ENCODE measurements at regions not wholly inside any gene's neighbourhood (a gene's known extent, or its start where the extent isn't known, plus 50 kb on each side); places are given as distances from the start of the nearest gene placed in this dataset.

GRCh38 chr2:150878356-150878755, 383.3 kb downstream of the RBM43 start:
- H3K9me3 ChIP-seq (ENCODE audit: control insufficient read depth in 2 of 2, low read length in 2 of 2), result no peaks in the 10 kb centered on the region
- H3K4me1 ChIP-seq (ENCODE audit: control insufficient read depth, insufficient read depth, low read length), result no peaks in the 10 kb centered on the region
- H3K36me3 ChIP-seq (ENCODE audit: control insufficient read depth in 2 of 2, insufficient read depth in 2 of 2, low read length in 2 of 2), result no peaks in the 10 kb centered on the region

GRCh38 chr2:150876251-150876950, 385.3 kb downstream of the RBM43 start:
- H3K9me3 ChIP-seq (ENCODE audit: control insufficient read depth in 2 of 2, low read length in 2 of 2), result no peaks in the 10 kb centered on the region
- H3K4me1 ChIP-seq (ENCODE audit: control insufficient read depth, insufficient read depth, low read length), result peaks cover 4% of the 10 kb centered on the region
- no peak overlapping the region for H3K4me3 ChIP-seq (ENCODE audit: low read length in 2 of 2)
- H3K27me3 ChIP-seq (ENCODE audit: control insufficient read depth in 1 of 2, insufficient read depth in 2 of 2, low read length in 2 of 2), result no peaks in the 10 kb centered on the region
- no peak overlapping the region for H3K27ac ChIP-seq (ENCODE audit: low read length)
- no peaks in the 10 kb centered on the region for H3K36me3 ChIP-seq (ENCODE audit: control insufficient read depth in 2 of 2, insufficient read depth in 2 of 2, low read length in 2 of 2)
- H3K9ac ChIP-seq (ENCODE audit: low read length in 2 of 2), result no peak overlapping the region

More at GRCh38 chr2:150878356-150878755, 383.3 kb downstream of the RBM43 start:
- no peak overlapping the region for H3K9ac ChIP-seq (ENCODE audit: low read length in 2 of 2)
- no peaks in the 10 kb centered on the region for H3K27me3 ChIP-seq (ENCODE audit: control insufficient read depth in 1 of 2, insufficient read depth in 2 of 2, low read length in 2 of 2)
- H3K4me3 ChIP-seq (ENCODE audit: low read length in 2 of 2), result no peak overlapping the region
- H3K27ac ChIP-seq (ENCODE audit: low read length), result no peak overlapping the region

- H3K9me3 ChIP-seq (ENCODE audit: control insufficient read depth in 2 of 2, low read length in 2 of 2), result no peaks in the 10 kb centered on the region
- H3K4me3 ChIP-seq (ENCODE audit: low read length in 2 of 2), result no peak overlapping the region
- no peaks in the 10 kb centered on the region for H3K36me3 ChIP-seq (ENCODE audit: control insufficient read depth in 2 of 2, insufficient read depth in 2 of 2, low read length in 2 of 2)
- no peak overlapping the region for H3K9ac ChIP-seq (ENCODE audit: low read length in 2 of 2)
- H3K27me3 ChIP-seq (ENCODE audit: control insufficient read depth in 1 of 2, insufficient read depth in 2 of 2, low read length in 2 of 2), result no peaks in the 10 kb centered on the region
- peaks cover 4% of the 10 kb centered on the region for H3K4me1 ChIP-seq (ENCODE audit: control insufficient read depth, insufficient read depth, low read length)
- no peak overlapping the region for H3K27ac ChIP-seq (ENCODE audit: low read length)
Observed at GRCh38 chr2:150873396-150873772, 385.9 kb upstream of the RND3 start.

DNA sequence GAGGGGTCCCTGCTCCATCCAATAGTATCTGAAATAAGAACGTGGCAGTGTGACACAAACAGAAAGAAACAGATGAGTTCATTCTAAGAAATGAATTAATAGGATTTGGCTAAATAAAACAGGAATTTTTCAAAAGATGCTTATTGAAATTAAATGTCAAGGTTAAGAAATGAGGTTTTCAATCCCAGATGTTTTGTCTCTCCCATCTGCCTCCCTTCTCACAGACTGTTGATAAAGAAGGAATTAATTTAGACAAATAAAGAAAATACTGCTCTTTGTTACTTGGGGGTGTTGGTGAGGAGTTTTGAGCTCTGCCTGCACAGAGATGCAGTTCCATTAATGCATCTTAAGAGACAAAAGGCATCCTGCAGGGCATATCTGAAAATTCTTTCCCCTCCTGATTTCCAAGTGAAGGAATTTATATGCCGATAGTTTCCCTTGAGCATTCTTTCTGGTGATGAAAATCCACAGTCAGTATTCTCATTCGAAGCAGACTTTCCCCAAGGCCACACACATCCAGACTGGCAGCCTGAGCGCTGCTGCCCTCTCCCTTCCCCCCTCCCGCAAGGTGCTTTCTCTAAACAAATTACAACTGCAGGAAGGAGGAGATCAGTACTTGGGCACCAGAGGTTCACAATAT, 385.4 kb upstream of the RND3 start:
- Histone ChIP-seq H3K4me1 (ENCODE audit: control insufficient read depth, insufficient read depth, low read length) (peaks cover 4% of the 10 kb centered on the region), H3K9me3 (ENCODE audit: control insufficient read depth in 2 of 2, low read length in 2 of 2) (no peaks in the 10 kb centered on the region), H3K9ac (ENCODE audit: low read length in 2 of 2) (no peak overlapping the region), H3K36me3 (ENCODE audit: control insufficient read depth in 2 of 2, insufficient read depth in 2 of 2, low read length in 2 of 2) (no peaks in the 10 kb centered on the region), H3K4me3 (ENCODE audit: low read length in 2 of 2) (no peak overlapping the region), H3K27ac (ENCODE audit: low read length) (no peak overlapping the region), H3K27me3 (ENCODE audit: control insufficient read depth in 1 of 2, insufficient read depth in 2 of 2, low read length in 2 of 2) (no peaks in the 10 kb centered on the region)

- Histone ChIP-seq H3K27ac (ENCODE audit: low read length) (no peak overlapping the region), H3K27me3 (ENCODE audit: control insufficient read depth in 1 of 2, insufficient read depth in 2 of 2, low read length in 2 of 2) (no peaks in the 10 kb centered on the region), H3K4me3 (ENCODE audit: low read length in 2 of 2) (no peak overlapping the region), H3K36me3 (ENCODE audit: control insufficient read depth in 2 of 2, insufficient read depth in 2 of 2, low read length in 2 of 2) (no peaks in the 10 kb centered on the region), H3K9me3 (ENCODE audit: control insufficient read depth in 2 of 2, low read length in 2 of 2) (no peaks in the 10 kb centered on the region), H3K9ac (ENCODE audit: low read length in 2 of 2) (no peak overlapping the region), H3K4me1 (ENCODE audit: control insufficient read depth, insufficient read depth, low read length) (no peaks in the 10 kb centered on the region)
Observed at GRCh38 chr2:150866431-150866830, 379.0 kb upstream of the RND3 start.

GRCh38 chr2:150863691-150864090, 376.2 kb upstream of the RND3 start:
- Histone ChIP-seq H3K36me3 (ENCODE audit: control insufficient read depth in 2 of 2, insufficient read depth in 2 of 2, low read length in 2 of 2) (no peaks in the 10 kb centered on the region), H3K27ac (ENCODE audit: low read length) (no peak overlapping the region), H3K9me3 (ENCODE audit: control insufficient read depth in 2 of 2, low read length in 2 of 2) (no peaks in the 10 kb centered on the region), H3K4me1 (ENCODE audit: control insufficient read depth, insufficient read depth, low read length) (no peaks in the 10 kb centered on the region), H3K9ac (ENCODE audit: low read length in 2 of 2) (no peak overlapping the region), H3K4me3 (ENCODE audit: low read length in 2 of 2) (no peak overlapping the region), H3K27me3 (ENCODE audit: control insufficient read depth in 1 of 2, insufficient read depth in 2 of 2, low read length in 2 of 2) (no peaks in the 10 kb centered on the region)

- Histone ChIP-seq H3K27me3 (ENCODE audit: control insufficient read depth in 1 of 2, insufficient read depth in 2 of 2, low read length in 2 of 2) (no peaks in the 10 kb centered on the region), H3K27ac (ENCODE audit: low read length) (no peak overlapping the region), H3K4me1 (ENCODE audit: control insufficient read depth, insufficient read depth, low read length) (no peaks in the 10 kb centered on the region)
Observed at GRCh38 chr2:150860301-150860700, 372.8 kb upstream of the RND3 start.

DNA sequence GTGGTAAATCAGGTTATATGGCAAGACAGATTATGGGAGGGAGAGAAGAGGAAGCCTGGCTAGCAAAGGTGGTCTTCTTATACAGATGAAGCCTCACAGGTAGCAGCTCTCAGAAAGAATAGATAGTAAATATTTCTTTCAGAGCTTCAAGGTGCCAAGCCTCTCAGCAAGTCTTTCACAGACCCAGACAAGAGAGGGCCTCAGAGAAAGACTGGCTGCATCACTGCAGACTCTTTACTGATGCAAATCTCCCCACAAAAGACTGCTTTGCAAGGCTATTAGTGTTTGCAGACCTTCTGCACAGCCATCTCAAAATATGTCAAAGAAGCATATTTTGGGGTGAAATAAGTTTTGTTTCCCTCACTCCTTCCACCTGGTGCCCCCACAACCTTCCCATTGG, 372.4 kb upstream of the RND3 start:
- Histone ChIP-seq H3K4me1 (ENCODE audit: control insufficient read depth, insufficient read depth, low read length) (no peaks in the 10 kb centered on the region), H3K9me3 (ENCODE audit: control insufficient read depth in 2 of 2, low read length in 2 of 2) (no peaks in the 10 kb centered on the region), H3K9ac (ENCODE audit: low read length in 2 of 2) (no peak overlapping the region), H3K36me3 (ENCODE audit: control insufficient read depth in 2 of 2, insufficient read depth in 2 of 2, low read length in 2 of 2) (no peaks in the 10 kb centered on the region), H3K4me3 (ENCODE audit: low read length in 2 of 2) (no peak overlapping the region), H3K27ac (ENCODE audit: low read length) (no peak overlapping the region), H3K27me3 (ENCODE audit: control insufficient read depth in 1 of 2, insufficient read depth in 2 of 2, low read length in 2 of 2) (no peaks in the 10 kb centered on the region)

More at GRCh38 chr2:150860301-150860700, 372.8 kb upstream of the RND3 start:
- Histone ChIP-seq H3K9ac (ENCODE audit: low read length in 2 of 2) (no peak overlapping the region), H3K36me3 (ENCODE audit: control insufficient read depth in 2 of 2, insufficient read depth in 2 of 2, low read length in 2 of 2) (no peaks in the 10 kb centered on the region), H3K4me3 (ENCODE audit: low read length in 2 of 2) (no peak overlapping the region), H3K9me3 (ENCODE audit: control insufficient read depth in 2 of 2, low read length in 2 of 2) (no peaks in the 10 kb centered on the region)

DNA sequence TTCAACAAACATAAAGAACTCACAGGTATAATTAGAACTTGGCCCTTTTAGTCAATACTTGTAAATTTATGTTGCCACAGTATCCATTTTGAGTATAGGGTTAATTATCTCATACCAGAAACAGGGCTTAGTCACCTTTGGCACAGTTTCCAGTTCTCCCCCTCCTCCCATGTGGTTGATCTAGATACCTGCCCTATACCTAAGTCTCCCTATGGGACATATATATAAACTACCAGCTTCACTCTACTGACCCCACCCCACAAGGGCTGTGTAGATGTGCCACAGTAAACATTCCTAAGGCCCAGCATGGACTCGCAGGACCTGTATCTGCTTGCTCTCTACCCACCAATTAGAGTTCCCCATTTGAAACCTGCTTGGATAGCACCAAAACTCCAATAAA, 371.7 kb upstream of the RND3 start:
- H3K9me3 ChIP-seq (ENCODE audit: control insufficient read depth in 2 of 2, low read length in 2 of 2), result no peaks in the 10 kb centered on the region
- no peaks in the 10 kb centered on the region for H3K4me1 ChIP-seq (ENCODE audit: control insufficient read depth, insufficient read depth, low read length)
- no peak overlapping the region for H3K4me3 ChIP-seq (ENCODE audit: low read length in 2 of 2)

DNA sequence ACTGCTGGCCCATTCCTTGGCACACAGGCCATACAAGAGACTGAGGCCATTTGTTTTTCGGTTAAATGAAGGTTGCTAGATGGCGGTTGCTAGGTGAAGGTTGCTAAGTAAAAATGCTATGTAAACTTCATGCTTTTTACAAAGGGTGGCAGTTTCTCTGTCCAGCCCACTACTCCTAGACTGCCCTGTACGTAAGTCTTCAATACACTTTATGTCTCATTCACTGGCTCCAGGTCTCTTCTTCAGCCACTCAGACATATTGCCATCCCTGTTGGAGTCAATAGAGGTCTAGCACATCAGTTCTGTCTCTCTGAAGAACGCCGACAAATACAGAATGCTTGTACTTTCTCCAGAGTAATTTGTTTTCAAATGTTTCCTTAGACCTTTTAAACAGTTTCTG, 370.9 kb upstream of the RND3 start:
- no peaks in the 10 kb centered on the region for H3K4me1 ChIP-seq (ENCODE audit: control insufficient read depth, insufficient read depth, low read length)
- H3K4me3 ChIP-seq (ENCODE audit: low read length in 2 of 2), result no peak overlapping the region
- no peaks in the 10 kb centered on the region for H3K27me3 ChIP-seq (ENCODE audit: control insufficient read depth in 1 of 2, insufficient read depth in 2 of 2, low read length in 2 of 2)
- H3K36me3 ChIP-seq (ENCODE audit: control insufficient read depth in 2 of 2, insufficient read depth in 2 of 2, low read length in 2 of 2), result no peaks in the 10 kb centered on the region
- H3K9ac ChIP-seq (ENCODE audit: low read length in 2 of 2), result no peak overlapping the region
- no peak overlapping the region for H3K27ac ChIP-seq (ENCODE audit: low read length)
- no peaks in the 10 kb centered on the region for H3K9me3 ChIP-seq (ENCODE audit: control insufficient read depth in 2 of 2, low read length in 2 of 2)

More for the DNA sequence above, 371.7 kb upstream of the RND3 start:
- Histone ChIP-seq H3K9ac (ENCODE audit: low read length in 2 of 2) (no peak overlapping the region), H3K36me3 (ENCODE audit: control insufficient read depth in 2 of 2, insufficient read depth in 2 of 2, low read length in 2 of 2) (no peaks in the 10 kb centered on the region), H3K27me3 (ENCODE audit: control insufficient read depth in 1 of 2, insufficient read depth in 2 of 2, low read length in 2 of 2) (no peaks in the 10 kb centered on the region), H3K27ac (ENCODE audit: low read length) (no peak overlapping the region)

DNA sequence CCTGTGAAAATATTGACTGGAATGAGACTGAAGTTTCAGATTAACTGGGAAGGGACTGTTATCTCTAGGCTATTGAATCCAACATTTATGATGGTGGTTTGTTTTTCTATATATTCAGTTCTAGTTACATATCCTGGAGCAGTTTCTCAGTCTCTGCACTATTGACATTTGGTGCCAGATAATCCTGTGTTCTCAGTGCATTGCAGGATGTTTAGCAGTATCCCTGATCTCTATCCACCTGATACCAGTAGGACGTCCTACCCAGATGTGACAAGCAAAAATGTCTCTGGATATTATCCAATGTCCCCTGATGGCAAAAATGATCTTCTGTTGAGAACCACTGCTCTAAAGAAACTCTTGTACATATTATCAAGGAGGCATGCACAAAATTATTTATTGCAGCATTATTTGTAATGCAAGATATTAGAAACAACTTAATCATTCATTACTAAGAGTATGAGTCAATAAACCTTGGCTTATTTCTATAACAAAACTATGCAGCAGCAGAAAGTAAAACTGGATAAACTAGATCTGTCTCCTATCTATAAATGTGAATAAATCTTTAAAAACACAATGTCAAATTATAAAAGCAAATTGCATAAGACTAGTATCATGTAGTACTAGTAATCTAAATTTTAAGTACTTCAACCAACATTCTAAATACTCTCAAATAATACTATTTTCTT, 369.3 kb upstream of the RND3 start:
- H3K27me3 ChIP-seq (ENCODE audit: control insufficient read depth in 1 of 2, insufficient read depth in 2 of 2, low read length in 2 of 2), result no peaks in the 10 kb centered on the region
- H3K36me3 ChIP-seq (ENCODE audit: control insufficient read depth in 2 of 2, insufficient read depth in 2 of 2, low read length in 2 of 2), result no peaks in the 10 kb centered on the region
- H3K4me1 ChIP-seq (ENCODE audit: control insufficient read depth, insufficient read depth, low read length), result no peaks in the 10 kb centered on the region
- no peak overlapping the region for H3K9ac ChIP-seq (ENCODE audit: low read length in 2 of 2)
- H3K4me3 ChIP-seq (ENCODE audit: low read length in 2 of 2), result no peak overlapping the region
- no peak overlapping the region for H3K27ac ChIP-seq (ENCODE audit: low read length)
- H3K9me3 ChIP-seq (ENCODE audit: control insufficient read depth in 2 of 2, low read length in 2 of 2), result no peaks in the 10 kb centered on the region

Measured in stomach smooth muscle (tissue), 2 donors.